RWPE2 (cell line): ENCODE measurements at regions not wholly inside any gene's neighbourhood (a gene's known extent, or its start where the extent isn't known, plus 50 kb on each side); places are given as distances from the start of the nearest gene placed in this dataset.

Source experiments
- ATAC-seq: fragments of 200-7000 bp; cut with Tn5 transposase; 3 replicates; pipeline ENCODE4 v1.9.1; 2021; ENCODE audit warnings: low read depth
- DNase-seq: peaks from one replicate; pipeline ENCODE4 v3.0.0-alpha.2; 2020; ENCODE audit warnings: low spot score
- H3K27ac ChIP-seq: fragments of 450-650 bp; 2 replicates; pipeline ENCODE4 v1.5.1; 2017; ENCODE audit warnings: mild to moderate bottlenecking; ENCODE audit not compliant: poor library complexity, severe bottlenecking
- H3K27me3 ChIP-seq: fragments of 250-450 bp; sonication (Bioruptor Pico); 2 replicates; pipeline ENCODE4 v1.5.1; 2021; ENCODE audit warnings: mild to moderate bottlenecking, moderate library complexity; ENCODE audit not compliant: insufficient read depth, poor library complexity, severe bottlenecking
- H3K36me3 ChIP-seq: fragments of 250-450 bp; sonication (Bioruptor Pico); 2 replicates; pipeline ENCODE4 v1.5.1; 2020; ENCODE audit warnings: low read depth, mild to moderate bottlenecking, moderate library complexity
- H3K4me1 ChIP-seq: fragments of 250-450 bp; sonication (Bioruptor Pico); 2 replicates; pipeline ENCODE4 v1.5.1; 2021; ENCODE audit warnings: mild to moderate bottlenecking, moderate library complexity; ENCODE audit not compliant: insufficient read depth, poor library complexity, severe bottlenecking
- H3K4me3 ChIP-seq: fragments of 250-450 bp; sonication (Bioruptor Pico); 2 replicates; pipeline ENCODE4 v1.5.1; 2021; ENCODE audit warnings: mild to moderate bottlenecking, moderate library complexity; ENCODE audit not compliant: severe bottlenecking
- H3K9me3 ChIP-seq: fragments of 250-450 bp; sonication (Bioruptor Pico); 2 replicates; pipeline ENCODE4 v1.5.1; 2021; ENCODE audit warnings: mild to moderate bottlenecking, moderate library complexity; ENCODE audit not compliant: severe bottlenecking
- TF ChIP-seq, protein P1 (sequence below): fragments of 450-650 bp; IDR thresholded peaks from one replicate; pipeline ENCODE4 v1.5.1; 2017; ENCODE audit warnings: mild to moderate bottlenecking, moderate library complexity; ENCODE audit not compliant: poor library complexity, severe bottlenecking

GRCh38 chr17:72425133-72425793, 304.4 kb downstream of the SOX9 start:
- no peak for DNase-seq
- Histone ChIP-seq H3K27me3 (no peaks in the 10 kb centered on the region), H3K27ac (peak overlapping the region; percentile 93), H3K9me3 (no peaks in the 10 kb centered on the region), H3K4me3 (no peak overlapping the region), H3K4me1 (peaks cover 40% of the 10 kb centered on the region), H3K36me3 (peaks cover 19% of the 10 kb centered on the region)
- ATAC-seq: no peak
- TF ChIP-seq, protein P1, sequence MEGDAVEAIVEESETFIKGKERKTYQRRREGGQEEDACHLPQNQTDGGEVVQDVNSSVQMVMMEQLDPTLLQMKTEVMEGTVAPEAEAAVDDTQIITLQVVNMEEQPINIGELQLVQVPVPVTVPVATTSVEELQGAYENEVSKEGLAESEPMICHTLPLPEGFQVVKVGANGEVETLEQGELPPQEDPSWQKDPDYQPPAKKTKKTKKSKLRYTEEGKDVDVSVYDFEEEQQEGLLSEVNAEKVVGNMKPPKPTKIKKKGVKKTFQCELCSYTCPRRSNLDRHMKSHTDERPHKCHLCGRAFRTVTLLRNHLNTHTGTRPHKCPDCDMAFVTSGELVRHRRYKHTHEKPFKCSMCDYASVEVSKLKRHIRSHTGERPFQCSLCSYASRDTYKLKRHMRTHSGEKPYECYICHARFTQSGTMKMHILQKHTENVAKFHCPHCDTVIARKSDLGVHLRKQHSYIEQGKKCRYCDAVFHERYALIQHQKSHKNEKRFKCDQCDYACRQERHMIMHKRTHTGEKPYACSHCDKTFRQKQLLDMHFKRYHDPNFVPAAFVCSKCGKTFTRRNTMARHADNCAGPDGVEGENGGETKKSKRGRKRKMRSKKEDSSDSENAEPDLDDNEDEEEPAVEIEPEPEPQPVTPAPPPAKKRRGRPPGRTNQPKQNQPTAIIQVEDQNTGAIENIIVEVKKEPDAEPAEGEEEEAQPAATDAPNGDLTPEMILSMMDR: no peak

DNA sequence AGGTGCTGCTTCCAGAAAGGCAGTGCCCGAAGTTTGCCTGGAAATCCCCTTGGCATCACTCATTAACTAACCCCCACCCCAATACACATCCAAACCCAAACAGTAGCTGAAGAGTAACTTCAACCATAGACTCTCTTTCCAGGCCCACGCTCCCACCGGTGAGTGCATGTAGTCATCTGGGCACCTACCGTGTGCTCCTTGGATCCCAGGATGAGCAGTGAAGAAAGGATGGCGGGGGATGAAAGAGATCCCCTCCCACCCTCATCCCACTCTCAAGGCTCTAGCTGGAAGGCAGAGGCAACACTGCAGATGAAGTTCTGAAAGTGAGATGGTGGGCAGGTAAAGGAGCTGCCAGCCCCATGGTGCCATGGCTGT, 305.0 kb downstream of the SOX9 start:
- TF ChIP-seq, protein P1: no peak

GRCh38 chr17:72426321-72426720, 305.5 kb downstream of the SOX9 start:
- ATAC-seq (no peak), DNase-seq (no peak)
- Histone ChIP-seq H3K4me1 (peaks cover 31% of the 10 kb centered on the region), H3K9me3 (no peaks in the 10 kb centered on the region), H3K27ac (no peak overlapping the region), H3K36me3 (peaks cover 17% of the 10 kb centered on the region), H3K27me3 (no peaks in the 10 kb centered on the region), H3K4me3 (no peak overlapping the region)
- TF ChIP-seq, protein P1: no peak

More for the DNA sequence above, 305.0 kb downstream of the SOX9 start:
- Histone ChIP-seq H3K36me3 (peaks cover 17% of the 10 kb centered on the region), H3K4me3 (no peak overlapping the region), H3K4me1 (peaks cover 35% of the 10 kb centered on the region), H3K27me3 (no peaks in the 10 kb centered on the region), H3K27ac (no peak overlapping the region), H3K9me3 (no peaks in the 10 kb centered on the region)
- DNase-seq (no peak), ATAC-seq (no peak)

GRCh38 chr17:72426948-72427760, 306.3 kb downstream of the SOX9 start:
- DNase-seq (no peak), ATAC-seq (no peak)
- TF ChIP-seq, protein P1: no peak
- Histone ChIP-seq H3K4me3 (no peak overlapping the region), H3K4me1 (peaks cover 23% of the 10 kb centered on the region), H3K27me3 (no peaks in the 10 kb centered on the region), H3K27ac (no peak overlapping the region), H3K36me3 (peaks cover 17% of the 10 kb centered on the region), H3K9me3 (no peaks in the 10 kb centered on the region)

DNA sequence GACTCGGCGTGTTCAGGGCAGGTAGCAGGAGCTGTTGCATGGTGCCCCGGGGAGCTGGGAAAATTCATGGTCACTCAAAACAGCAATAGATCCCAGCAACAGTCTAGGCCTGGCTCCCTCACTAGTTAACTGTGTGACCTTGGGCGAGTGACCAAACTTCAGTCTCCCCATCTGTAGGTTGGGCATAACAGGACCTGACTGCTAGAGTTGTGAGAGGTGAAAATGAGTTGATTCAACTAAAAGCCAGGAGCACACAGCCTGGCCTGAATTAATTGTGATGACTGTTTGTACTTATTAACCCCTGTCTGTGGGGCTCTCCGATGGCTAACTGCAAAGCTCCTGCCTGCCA, 306.9 kb downstream of the SOX9 start:
- TF ChIP-seq, protein P1: no peak
- Histone ChIP-seq H3K27ac (no peak overlapping the region), H3K4me1 (peaks cover 21% of the 10 kb centered on the region), H3K27me3 (no peaks in the 10 kb centered on the region), H3K4me3 (no peak overlapping the region), H3K9me3 (no peaks in the 10 kb centered on the region), H3K36me3 (peaks cover 17% of the 10 kb centered on the region)
- DNase-seq (no peak), ATAC-seq (no peak)
